ENCODE measurements at regions not wholly inside any gene's neighbourhood (a gene's known extent, or its start where the extent isn't known, plus 50 kb on each side); places are given as distances from the start of the nearest gene placed in this dataset.

DNA sequence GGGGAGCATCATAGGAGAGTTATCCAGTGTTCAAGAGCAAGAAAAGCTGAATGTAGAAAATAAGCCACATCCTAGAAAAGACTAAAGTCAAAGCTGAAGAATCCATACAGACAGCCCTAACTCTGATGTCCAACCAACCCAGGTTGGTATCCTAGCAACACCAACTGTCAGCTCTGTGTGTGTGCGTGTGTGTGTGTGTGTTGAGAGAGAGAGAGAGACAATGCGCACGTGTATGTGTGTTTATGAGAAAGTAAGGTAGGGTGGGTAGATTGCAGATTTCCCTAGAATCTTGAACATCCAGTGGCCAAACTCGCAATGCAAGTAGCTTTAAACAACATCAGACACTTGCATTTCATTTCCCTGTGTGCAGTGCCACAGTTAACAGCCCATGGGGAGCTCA lies 274.9 kb downstream of the FAM181B start:
- TF ChIP-seq SMC3 (IDR thresholded peaks at IDR 0.05) (no peak), FOSL2 (IDR thresholded peaks at IDR 0.05) (no peak), FOSL2 (CRISPR knock-in tag; IDR thresholded peaks at IDR 0.05) (no peak), CHD2 (IDR thresholded peaks at IDR 0.05; ENCODE audit: low read length, partially characterized antibody) (no peak), NFE2L2 (conservative IDR thresholded peaks at IDR 0.05; ENCODE audit: low read length) (no peak), CBX8 (IDR thresholded peaks at IDR 0.05) (no peak), HEYL (CRISPR knock-in tag; IDR thresholded peaks at IDR 0.05) (no peak), POLR2A (IDR thresholded peaks at IDR 0.05; ENCODE audit: low read length) (no peak), RAD21 (conservative IDR thresholded peaks at IDR 0.05 in 1 of 2, IDR thresholded peaks at IDR 0.05 in 1 of 2) (no peak), POLR2AphosphoS2 (conservative IDR thresholded peaks at IDR 0.05; ENCODE audit: low read length) (no peak), CEBPB (IDR thresholded peaks at IDR 0.05) (no peak), TP53 (CRISPR knock-in tag; IDR thresholded peaks at IDR 0.05) (no peak), FOXS1 (CRISPR knock-in tag; IDR thresholded peaks at IDR 0.05) (no peak), EP300 (IDR thresholded peaks at IDR 0.05) (no peak), RNF2 (IDR thresholded peaks at IDR 0.05; ENCODE audit: borderline replicate concordance, low read depth) (no peak), NR3C1 (IDR thresholded peaks at IDR 0.05) (no peak)
- TF ChIP-seq, protein P1, sequence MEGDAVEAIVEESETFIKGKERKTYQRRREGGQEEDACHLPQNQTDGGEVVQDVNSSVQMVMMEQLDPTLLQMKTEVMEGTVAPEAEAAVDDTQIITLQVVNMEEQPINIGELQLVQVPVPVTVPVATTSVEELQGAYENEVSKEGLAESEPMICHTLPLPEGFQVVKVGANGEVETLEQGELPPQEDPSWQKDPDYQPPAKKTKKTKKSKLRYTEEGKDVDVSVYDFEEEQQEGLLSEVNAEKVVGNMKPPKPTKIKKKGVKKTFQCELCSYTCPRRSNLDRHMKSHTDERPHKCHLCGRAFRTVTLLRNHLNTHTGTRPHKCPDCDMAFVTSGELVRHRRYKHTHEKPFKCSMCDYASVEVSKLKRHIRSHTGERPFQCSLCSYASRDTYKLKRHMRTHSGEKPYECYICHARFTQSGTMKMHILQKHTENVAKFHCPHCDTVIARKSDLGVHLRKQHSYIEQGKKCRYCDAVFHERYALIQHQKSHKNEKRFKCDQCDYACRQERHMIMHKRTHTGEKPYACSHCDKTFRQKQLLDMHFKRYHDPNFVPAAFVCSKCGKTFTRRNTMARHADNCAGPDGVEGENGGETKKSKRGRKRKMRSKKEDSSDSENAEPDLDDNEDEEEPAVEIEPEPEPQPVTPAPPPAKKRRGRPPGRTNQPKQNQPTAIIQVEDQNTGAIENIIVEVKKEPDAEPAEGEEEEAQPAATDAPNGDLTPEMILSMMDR (IDR thresholded peaks at IDR 0.05), result no peak
- TF ChIP-seq, protein P2, sequence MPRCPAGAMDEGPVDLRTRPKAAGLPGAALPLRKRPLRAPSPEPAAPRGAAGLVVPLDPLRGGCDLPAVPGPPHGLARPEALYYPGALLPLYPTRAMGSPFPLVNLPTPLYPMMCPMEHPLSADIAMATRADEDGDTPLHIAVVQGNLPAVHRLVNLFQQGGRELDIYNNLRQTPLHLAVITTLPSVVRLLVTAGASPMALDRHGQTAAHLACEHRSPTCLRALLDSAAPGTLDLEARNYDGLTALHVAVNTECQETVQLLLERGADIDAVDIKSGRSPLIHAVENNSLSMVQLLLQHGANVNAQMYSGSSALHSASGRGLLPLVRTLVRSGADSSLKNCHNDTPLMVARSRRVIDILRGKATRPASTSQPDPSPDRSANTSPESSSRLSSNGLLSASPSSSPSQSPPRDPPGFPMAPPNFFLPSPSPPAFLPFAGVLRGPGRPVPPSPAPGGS (IDR thresholded peaks at IDR 0.05), result no peak
- TF ChIP-seq, protein P3, sequence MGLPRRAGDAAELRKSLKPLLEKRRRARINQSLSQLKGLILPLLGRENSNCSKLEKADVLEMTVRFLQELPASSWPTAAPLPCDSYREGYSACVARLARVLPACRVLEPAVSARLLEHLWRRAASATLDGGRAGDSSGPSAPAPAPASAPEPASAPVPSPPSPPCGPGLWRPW (IDR thresholded peaks at IDR 0.05), result no peak
- TF ChIP-seq, protein P4, sequence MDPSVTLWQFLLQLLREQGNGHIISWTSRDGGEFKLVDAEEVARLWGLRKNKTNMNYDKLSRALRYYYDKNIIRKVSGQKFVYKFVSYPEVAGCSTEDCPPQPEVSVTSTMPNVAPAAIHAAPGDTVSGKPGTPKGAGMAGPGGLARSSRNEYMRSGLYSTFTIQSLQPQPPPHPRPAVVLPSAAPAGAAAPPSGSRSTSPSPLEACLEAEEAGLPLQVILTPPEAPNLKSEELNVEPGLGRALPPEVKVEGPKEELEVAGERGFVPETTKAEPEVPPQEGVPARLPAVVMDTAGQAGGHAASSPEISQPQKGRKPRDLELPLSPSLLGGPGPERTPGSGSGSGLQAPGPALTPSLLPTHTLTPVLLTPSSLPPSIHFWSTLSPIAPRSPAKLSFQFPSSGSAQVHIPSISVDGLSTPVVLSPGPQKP (IDR thresholded peaks at IDR 0.05; ENCODE audit: low read depth, low read length), result no peak
- POLR2A ChIA-PET, result no interaction called here
- Histone ChIP-seq H3K4me1 (no peaks in the 10 kb centered on the region), H3K27ac (no peak overlapping the region), H3K4me3 (no peak overlapping the region), H3K9me3 (no peaks in the 10 kb centered on the region), H3K4me2 (no peak overlapping the region)
- 6% methylated on average over 4 of the region's 4 CpGs for WGBS (ENCODE audit: missing lambda C conversion rate)
- ATAC-seq, result no peak
- CTCF ChIA-PET, result interaction anchor here (1.2 kb wide), 1 partner anchor 9 kb away, joined by 3 read pairs; no protein-coding TSS in a partner anchor
- no peak for DNase-seq (ENCODE audit: low read depth in 1 of 2, low spot score in 1 of 2)
- FAIRE-seq, result no peak

GRCh38 chr11:82458147-82458546 lies 275.5 kb downstream of the FAM181B start:
- 4% methylated on average over 1 of the region's 1 CpG for WGBS (ENCODE audit: missing lambda C conversion rate)
- POLR2A ChIA-PET, result no interaction called here
- Histone ChIP-seq H3K9me3 (no peaks in the 10 kb centered on the region), H3K27ac (no peak overlapping the region), H3K4me2 (no peak overlapping the region), H3K4me1 (no peaks in the 10 kb centered on the region), H3K4me3 (no peak overlapping the region)
- CTCF ChIA-PET, result interaction anchor here (0.5 kb wide), 1 partner anchor 793 kb away, joined by 3 read pairs; no protein-coding TSS in a partner anchor
- DNase-seq (ENCODE audit: low read depth in 1 of 2, low spot score in 1 of 2) (no peak), FAIRE-seq (no peak), ATAC-seq (no peak)
- no peak for TF ChIP-seq HDAC2 (IDR thresholded peaks at IDR 0.05)
- TF ChIP-seq ZFP36 (IDR thresholded peaks at IDR 0.05; ENCODE audit: borderline replicate concordance, partially characterized antibody), result no peak
- no peak for TF ChIP-seq MAFK (IDR thresholded peaks at IDR 0.05; ENCODE audit: partially characterized antibody)
- TF ChIP-seq, protein P1 (IDR thresholded peaks at IDR 0.05), result no peak
- TF ChIP-seq, protein P5, sequence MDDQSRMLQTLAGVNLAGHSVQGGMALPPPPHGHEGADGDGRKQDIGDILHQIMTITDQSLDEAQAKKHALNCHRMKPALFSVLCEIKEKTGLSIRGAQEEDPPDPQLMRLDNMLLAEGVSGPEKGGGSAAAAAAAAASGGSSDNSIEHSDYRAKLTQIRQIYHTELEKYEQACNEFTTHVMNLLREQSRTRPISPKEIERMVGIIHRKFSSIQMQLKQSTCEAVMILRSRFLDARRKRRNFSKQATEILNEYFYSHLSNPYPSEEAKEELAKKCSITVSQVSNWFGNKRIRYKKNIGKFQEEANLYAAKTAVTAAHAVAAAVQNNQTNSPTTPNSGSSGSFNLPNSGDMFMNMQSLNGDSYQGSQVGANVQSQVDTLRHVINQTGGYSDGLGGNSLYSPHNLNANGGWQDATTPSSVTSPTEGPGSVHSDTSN (IDR thresholded peaks at IDR 0.05), result no peak
- TF ChIP-seq SREBF2 (IDR thresholded peaks at IDR 0.05), result no peak
- TF ChIP-seq EHMT2 (IDR thresholded peaks at IDR 0.05; ENCODE audit: low read depth), result no peak
- no peak for TF ChIP-seq BHLHE40 (IDR thresholded peaks at IDR 0.05; ENCODE audit: low read depth, low read length)
- TF ChIP-seq, protein P3 (IDR thresholded peaks at IDR 0.05), result no peak
- no peak for TF ChIP-seq RAD21 (conservative IDR thresholded peaks at IDR 0.05 in 1 of 2, IDR thresholded peaks at IDR 0.05 in 1 of 2)
- TF ChIP-seq, protein P6, sequence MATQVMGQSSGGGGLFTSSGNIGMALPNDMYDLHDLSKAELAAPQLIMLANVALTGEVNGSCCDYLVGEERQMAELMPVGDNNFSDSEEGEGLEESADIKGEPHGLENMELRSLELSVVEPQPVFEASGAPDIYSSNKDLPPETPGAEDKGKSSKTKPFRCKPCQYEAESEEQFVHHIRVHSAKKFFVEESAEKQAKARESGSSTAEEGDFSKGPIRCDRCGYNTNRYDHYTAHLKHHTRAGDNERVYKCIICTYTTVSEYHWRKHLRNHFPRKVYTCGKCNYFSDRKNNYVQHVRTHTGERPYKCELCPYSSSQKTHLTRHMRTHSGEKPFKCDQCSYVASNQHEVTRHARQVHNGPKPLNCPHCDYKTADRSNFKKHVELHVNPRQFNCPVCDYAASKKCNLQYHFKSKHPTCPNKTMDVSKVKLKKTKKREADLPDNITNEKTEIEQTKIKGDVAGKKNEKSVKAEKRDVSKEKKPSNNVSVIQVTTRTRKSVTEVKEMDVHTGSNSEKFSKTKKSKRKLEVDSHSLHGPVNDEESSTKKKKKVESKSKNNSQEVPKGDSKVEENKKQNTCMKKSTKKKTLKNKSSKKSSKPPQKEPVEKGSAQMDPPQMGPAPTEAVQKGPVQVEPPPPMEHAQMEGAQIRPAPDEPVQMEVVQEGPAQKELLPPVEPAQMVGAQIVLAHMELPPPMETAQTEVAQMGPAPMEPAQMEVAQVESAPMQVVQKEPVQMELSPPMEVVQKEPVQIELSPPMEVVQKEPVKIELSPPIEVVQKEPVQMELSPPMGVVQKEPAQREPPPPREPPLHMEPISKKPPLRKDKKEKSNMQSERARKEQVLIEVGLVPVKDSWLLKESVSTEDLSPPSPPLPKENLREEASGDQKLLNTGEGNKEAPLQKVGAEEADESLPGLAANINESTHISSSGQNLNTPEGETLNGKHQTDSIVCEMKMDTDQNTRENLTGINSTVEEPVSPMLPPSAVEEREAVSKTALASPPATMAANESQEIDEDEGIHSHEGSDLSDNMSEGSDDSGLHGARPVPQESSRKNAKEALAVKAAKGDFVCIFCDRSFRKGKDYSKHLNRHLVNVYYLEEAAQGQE (IDR thresholded peaks at IDR 0.05), result no peak
